OCI-LY7 (cell line): ENCODE measurements at regions not wholly inside any gene's neighbourhood (a gene's known extent, or its start where the extent isn't known, plus 50 kb on each side); places are given as distances from the start of the nearest gene placed in this dataset.

Experiments
- EZH2phosphoT487 ChIP-seq: fragments of 200-600 bp; sonication (generic); IDR thresholded peaks from 2 replicates; pipeline ENCODE4 v1.6.1; 2018; ENCODE audit warnings: low read depth, borderline replicate concordance, mild to moderate bottlenecking, mixed run types, antibody characterized with exemption, low read length, moderate library complexity, mixed read lengths
- TF ChIP-seq, protein P1 (sequence below): fragments of 200-600 bp; sonication (generic); conservative IDR thresholded peaks from 2 replicates; pipeline ENCODE4 v1.5.1; 2014; ENCODE audit warnings: mild to moderate bottlenecking, antibody characterized with exemption, low read length, moderate library complexity, mixed read lengths

DNA sequence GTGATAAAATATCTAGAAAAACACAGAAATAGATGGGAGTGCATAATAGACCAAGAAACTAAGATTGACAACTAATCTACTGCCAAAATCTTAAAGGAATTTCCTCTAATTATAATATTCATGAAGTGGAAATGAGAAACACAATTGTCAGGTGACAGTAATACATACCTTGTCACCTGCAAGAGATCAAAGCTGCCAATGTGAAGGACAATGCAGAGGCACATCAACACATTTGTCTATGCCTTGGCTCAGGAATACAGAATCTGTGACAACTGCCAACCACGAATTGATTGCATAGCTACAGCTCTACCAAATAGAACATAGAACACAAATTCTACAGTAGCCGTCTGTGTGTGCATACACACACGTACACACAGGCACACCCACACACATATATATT is 295.7 kb downstream of the PPARGC1A start:
- TF ChIP-seq, protein P1, sequence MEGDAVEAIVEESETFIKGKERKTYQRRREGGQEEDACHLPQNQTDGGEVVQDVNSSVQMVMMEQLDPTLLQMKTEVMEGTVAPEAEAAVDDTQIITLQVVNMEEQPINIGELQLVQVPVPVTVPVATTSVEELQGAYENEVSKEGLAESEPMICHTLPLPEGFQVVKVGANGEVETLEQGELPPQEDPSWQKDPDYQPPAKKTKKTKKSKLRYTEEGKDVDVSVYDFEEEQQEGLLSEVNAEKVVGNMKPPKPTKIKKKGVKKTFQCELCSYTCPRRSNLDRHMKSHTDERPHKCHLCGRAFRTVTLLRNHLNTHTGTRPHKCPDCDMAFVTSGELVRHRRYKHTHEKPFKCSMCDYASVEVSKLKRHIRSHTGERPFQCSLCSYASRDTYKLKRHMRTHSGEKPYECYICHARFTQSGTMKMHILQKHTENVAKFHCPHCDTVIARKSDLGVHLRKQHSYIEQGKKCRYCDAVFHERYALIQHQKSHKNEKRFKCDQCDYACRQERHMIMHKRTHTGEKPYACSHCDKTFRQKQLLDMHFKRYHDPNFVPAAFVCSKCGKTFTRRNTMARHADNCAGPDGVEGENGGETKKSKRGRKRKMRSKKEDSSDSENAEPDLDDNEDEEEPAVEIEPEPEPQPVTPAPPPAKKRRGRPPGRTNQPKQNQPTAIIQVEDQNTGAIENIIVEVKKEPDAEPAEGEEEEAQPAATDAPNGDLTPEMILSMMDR = no peak
- no peak for TF ChIP-seq EZH2phosphoT487
